Frontal cortex (tissue), 3 donors: ENCODE measurements at regions not wholly inside any gene's neighbourhood (a gene's known extent, or its start where the extent isn't known, plus 50 kb on each side); places are given as distances from the start of the nearest gene placed in this dataset.
"Not testable (repeated sequence)": the region's sequence is repeated elsewhere in the genome, so short reads cannot be mapped to it uniquely, and the experiment has no call there.

Source experiments
- DNase-seq, 2 donors: peaks; one replicate each; pipeline ENCODE4 v3.0.0; 2012; ENCODE audit warnings: low spot score in 2 of 2
- FAIRE-seq: peaks from 2 replicates; lab custom pipeline; 2012; peaks lifted over from hg19 to GRCh38; lab: Jason Lieb, UNC
- donor health status: control.
- donor health status: control.
- donor health status: control.

DNA sequence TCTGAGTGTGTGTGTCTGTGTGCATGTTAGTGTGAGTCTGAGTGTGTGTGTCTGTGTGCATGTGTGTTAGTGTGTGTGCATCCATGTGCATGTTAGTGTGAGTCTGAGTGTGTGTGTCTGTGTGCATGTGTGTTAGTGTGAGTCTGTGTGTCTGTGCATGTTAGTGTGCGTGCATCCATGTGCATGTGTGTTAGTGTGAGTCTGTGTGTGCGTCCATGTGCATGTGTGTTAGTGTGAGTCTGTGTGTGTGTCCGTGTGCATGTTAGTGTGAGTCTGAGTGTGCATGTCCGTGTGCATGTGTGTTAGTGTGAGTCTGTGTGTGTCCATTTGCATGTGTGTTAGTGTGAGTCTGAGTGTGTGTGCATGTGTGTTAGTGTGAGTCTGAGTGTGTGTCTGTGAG lies 76.6 kb upstream of the ACTRT2 start:
- FAIRE-seq (no peak), DNase-seq (no peak)

DNA sequence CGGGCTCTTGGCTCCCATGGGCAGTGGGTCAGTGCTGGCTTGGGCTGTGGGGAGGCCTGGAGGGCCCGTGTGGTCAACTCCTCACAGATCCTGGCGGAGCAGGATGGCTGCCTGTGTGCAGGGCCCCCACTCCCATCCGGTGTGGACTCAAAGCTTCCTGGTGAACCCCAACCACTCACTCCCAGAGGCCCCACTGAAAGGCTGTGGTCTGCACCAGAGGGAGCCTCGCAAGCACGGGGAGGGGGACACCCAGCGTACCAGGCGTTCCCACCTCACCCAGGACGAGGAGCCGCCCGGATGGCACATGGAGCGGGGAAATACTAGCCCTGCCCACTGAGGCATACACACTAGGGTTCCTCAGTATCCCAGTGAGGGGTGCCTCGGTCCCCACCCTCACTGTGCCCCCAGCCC lies 75.4 kb upstream of the ACTRT2 start:
- FAIRE-seq (no peak), DNase-seq (no peak)

DNA sequence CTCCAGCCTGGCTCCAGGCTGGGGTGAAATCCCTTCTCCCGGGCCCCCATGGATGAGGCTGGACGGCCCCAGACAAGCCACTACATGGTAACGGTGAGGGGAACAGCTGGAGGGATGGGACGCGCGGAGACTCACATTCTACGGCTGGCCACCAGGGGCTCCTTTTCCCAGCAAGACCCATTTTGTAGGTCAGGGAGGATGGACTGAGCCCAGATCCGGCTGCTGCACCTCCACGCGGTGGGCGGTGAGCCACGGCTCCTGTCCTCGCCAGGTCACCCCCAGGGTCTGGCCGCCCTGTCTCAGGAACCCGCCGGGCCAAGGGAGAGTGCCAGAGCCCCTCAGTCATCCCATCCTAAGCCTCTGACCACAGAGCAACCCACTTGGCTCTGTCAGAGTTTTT lies 75.0 kb upstream of the ACTRT2 start:
- FAIRE-seq (no peak), DNase-seq (no peak)

GRCh38 chr1:2946999-2947690 lies 74.1 kb upstream of the ACTRT2 start:
- FAIRE-seq: no peak
- DNase-seq: no peak

DNA sequence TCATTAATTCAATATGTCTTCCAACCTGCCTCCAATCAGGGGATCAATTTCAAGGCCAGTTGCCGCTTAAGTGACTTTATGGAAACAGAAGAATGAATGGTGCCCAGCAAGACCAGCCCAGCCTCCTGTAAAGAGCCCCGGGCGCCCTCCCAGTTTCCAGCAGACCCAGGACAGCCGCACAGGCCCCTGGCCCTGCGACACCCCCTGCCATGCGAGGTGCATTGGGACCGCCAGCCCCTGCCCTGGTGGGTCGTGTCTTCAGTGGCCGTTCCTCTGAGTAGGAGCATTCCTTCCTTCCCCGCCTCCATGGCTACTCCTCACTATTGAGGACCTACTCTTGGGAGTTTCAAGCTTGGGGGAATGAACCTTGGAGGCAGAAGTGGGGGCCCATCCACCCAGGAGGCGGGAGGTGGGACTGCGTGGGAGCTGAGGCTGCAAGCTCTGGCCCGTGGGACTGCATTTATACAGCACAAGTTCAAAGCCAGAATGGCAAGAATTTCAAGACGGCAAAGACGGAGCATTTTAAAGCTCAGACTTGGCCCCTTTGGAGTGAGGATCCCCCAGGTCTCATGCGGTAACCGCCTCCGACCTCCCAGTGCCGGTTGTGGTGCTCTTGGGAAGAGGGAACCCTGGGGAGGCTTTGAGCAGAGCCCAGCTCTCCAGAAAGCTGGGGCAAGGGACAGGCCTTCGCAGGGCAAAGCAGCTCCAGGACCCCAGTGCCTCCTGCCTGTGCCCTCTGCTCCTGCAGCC lies 73.1 kb upstream of the ACTRT2 start:
- FAIRE-seq: no peak
- no peak for DNase-seq

GRCh38 chr1:2948751-2949680 lies 72.3 kb upstream of the ACTRT2 start:
- DNase-seq (peak; percentile 51 to 66), FAIRE-seq (no peak)

DNA sequence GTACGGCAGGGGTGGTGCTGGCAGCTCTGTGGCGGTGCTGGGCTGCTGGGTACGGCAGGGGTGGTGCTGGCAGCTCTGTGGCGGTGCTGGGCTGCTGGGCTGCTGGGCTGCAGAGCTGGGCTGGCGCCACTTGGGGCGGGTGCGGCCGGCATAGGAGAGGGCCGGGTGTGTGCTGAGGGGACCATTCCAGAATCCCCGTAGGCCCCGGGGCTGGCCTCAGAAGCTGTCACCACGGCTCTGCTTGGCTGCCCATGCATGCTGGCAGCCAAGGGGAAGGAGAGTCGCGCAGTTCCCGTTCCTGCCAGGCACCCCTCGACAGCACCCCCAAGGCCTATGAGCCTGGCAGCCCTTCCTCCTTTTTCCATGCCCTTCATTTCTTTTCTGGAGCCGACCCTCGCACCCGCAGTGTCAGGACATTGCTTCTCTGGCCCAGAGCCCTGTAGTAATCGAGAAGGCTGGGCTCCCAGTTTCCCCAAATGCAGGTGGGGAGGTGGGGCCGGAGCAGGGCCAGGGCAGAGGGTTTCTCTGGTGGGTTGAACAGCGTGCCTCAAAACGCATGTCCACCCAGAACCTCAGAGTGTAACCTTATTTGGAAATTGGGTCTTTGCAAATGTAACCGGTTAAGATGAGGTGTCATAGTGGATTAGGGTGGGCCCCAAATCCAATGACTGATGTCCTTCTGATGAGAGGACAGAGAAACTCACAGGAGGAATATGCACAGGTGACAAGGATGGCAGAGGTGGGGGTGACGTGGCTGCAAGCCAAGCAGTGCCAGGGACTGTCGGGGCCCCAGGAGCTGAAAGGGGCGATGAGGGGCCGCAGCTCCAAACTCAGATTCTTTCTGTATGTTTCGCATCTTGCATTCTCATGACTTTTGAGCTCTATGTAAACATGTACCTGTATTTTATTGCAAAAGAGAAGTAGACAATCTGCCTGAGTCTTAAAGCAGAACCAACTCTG lies 71.0 kb upstream of the ACTRT2 start:
- DNase-seq (no peak), FAIRE-seq (no peak)

DNA sequence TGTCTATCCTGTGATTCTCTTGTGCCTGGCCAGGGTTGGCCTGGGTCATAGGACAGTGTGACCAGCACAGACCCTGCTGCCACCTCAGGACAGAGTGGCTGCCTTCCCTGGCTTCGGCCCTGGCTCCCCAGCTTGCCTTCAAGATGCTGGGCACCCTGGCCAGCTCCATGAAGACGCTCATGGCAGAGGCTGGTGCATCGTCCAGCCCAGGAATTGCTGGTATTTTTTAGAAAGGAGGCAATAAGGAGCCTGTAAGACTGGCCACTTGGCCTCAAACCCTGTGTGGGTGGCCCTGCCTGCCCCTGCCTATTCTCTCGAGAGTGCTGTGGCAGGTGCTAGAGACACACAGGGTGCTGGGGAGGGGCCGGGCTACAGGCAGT lies 70.4 kb upstream of the ACTRT2 start:
- FAIRE-seq (no peak), DNase-seq (no peak)

DNA sequence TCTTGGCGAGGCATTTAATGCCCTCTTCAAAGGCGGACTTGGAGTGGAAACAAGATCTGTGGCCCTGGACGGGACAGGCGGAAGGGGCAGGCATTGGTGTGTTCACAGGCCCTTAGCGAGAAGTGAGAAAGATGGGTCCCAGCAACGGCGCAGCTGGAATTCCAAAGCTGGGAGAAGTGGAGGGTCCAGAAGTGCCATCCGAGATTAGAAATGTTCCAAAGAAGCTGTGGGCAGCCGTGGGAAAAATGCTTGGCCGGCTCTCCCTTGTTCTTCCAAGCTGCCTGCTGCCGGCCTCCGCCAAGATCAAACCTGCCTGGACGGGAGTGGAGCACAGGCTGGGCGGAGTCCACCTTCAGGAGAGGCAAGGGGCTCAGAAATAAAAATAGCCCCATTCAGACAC lies 69.4 kb upstream of the ACTRT2 start:
- FAIRE-seq: no peak
- no peak for DNase-seq

GRCh38 chr1:2952371-2952770 lies 68.9 kb upstream of the ACTRT2 start:
- no peak for FAIRE-seq
- no peak for DNase-seq

- no peak for FAIRE-seq
These were observed 68.3 kb upstream of the ACTRT2 start for GRCh38 chr1:2952992-2953391.

DNA sequence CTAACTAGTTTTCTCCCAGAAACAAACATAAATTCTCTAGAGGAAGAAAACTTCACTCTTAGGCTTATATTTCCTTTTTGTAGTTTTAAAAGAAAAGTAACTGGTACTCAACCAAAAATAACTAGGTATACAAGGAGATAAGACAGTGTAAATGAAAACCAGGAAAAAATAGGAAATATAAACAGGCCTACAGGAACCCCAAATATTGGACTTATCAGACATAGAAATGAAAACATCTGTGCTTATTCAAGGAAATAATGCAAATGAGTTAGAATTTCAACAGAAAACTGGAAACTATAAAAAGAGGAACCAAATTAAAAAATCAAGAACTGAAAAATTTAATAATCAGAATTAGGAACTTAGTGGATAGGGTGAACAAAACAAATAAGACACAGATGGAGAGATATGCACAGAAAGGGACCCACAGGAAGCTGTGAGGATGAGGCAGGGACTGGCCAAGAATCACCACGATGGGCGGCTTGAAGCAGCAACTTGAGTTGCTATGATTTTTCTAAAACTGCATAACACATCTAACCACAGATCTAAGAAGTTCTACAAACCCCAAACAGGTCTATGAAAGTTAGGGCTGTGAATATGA lies 67.5 kb upstream of the ACTRT2 start:
- no peak for DNase-seq
- no peak for FAIRE-seq

More at GRCh38 chr1:2952992-2953391, 68.3 kb upstream of the ACTRT2 start:
- no peak for DNase-seq

DNA sequence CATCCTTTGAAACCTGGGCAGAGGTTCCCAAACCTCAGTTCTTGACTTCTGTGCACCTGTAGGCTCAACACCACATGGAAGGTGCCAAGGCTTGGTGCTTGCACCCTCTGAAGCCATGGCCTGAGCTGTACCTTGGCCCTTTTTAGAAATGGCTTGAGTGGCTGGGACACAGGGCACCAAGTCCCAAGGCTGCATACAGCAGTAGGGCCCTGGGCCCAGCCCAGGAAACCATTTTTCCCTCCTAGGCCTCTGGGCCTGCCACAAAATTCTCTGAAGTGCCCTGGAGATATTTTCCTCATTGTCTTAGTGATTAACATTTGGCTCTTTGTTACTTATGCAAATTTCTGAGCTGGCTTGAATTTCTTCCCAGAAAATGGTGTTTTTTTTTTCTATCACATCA lies 65.6 kb upstream of the ACTRT2 start:
- no peak for DNase-seq
- no peak for FAIRE-seq

DNA sequence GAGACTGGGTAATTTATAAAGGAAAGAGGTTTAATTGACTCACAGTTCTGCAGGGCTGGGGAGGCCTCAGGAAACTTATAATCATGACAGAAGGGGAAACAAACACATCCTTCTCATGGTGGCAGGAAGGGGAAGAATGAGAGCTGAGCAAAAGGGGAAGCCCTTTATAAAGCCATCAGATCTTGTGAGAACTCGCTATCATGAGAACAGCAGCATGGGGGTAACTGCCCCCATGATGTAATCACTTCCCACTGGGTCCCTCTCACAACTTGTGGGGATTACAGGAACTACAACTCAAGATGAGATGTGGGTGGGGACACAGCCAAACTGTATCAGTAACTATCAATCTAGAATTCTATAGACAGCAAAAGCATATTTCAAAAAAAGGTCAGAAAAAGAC lies 64.7 kb upstream of the ACTRT2 start:
- no peak for DNase-seq
- FAIRE-seq: no peak

- DNase-seq: no peak
- FAIRE-seq: peak; percentile 19
These were observed 63.9 kb upstream of the ACTRT2 start for GRCh38 chr1:2957329-2957728.

DNA sequence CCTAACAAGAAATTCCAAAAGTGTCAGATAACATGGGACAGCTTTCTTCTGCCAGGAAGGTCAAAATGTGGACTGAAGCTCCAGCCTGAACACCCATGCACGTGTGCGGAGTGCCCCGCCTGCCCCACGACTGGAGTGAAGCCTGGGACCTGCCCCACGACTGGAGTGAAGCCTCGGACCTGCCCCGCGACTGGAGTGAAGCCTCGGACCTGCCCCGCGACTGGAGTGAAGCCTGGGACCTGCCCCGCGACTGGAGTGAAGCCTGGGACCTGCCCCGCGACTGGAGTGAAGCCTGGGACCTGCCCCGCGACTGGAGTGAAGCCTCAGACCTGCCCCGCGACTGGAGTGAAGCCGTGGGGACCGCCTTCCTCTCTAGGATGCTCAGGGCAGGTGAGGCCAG lies 61.4 kb upstream of the ACTRT2 start:
- DNase-seq, FAIRE-seq: not testable (repeated sequence)

GRCh38 chr1:2961081-2961480 lies 60.2 kb upstream of the ACTRT2 start:
- FAIRE-seq: no peak
- DNase-seq: no peak

DNA sequence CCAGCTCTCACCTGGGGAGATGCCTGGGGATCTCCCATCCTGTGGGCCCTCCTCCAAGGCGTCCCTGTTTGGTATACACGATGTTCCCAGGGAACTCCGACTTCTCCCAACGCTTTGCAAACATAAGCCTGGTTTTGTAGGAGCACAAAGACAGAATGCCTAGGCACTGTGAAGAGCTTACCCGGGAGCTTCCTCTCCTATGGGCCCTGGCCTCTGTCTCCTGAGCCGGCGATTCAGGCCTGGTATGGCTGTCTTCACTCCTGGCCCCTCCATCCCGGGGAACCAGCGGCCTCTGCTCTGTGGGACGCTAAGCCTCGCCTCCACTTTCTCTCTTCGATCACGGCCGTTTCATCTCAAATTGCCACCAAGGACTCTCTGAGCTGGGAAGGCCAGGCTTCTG lies 59.6 kb upstream of the ACTRT2 start:
- FAIRE-seq (no peak), DNase-seq (no peak)

DNA sequence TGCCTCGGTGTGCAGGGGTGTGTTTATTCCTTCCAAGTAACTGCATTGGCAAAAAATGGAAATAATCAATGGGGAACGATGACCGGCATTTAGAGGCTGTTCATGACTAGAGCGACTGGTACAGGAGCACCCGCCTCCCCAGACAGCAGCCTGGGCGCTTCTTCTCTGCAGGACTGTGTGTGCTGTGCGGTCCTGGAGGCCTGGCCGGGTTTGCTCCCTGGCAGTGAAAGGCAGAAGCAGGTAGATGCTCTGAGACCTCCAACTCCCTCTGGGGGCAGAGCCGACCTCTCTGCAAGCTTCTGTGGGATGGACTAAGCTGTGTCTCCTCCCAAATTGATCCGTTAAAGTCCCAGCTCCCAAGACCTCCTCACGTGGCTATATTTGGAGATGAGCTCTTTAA lies 59.2 kb upstream of the ACTRT2 start:
- DNase-seq: no peak
- no peak for FAIRE-seq
